Mesenchymal stem cell (in vitro differentiated cells and primary cell): ENCODE measurements at regions not wholly inside any gene's neighbourhood (a gene's known extent, or its start where the extent isn't known, plus 50 kb on each side); places are given as distances from the start of the nearest gene placed in this dataset.

Experiments used
- DNase-seq: peaks from one replicate; pipeline ENCODE4 v3.0.0-alpha.2; 2013
- H2AFZ ChIP-seq: one replicate; pipeline ENCODE4 v1.6.1; 2013; ENCODE audit warnings: low read depth, mild to moderate bottlenecking, control low read depth, inconsistent platforms, low read length, moderate library complexity
- H2AK5ac ChIP-seq: 2 replicates; pipeline ENCODE4 v1.6.1; 2013; ENCODE audit warnings: low read length, moderate library complexity, mild to moderate bottlenecking, inconsistent platforms; ENCODE audit not compliant: severe bottlenecking
- H2BK120ac ChIP-seq: one replicate; pipeline ENCODE4 v1.6.1; 2013; ENCODE audit warnings: low read depth, mild to moderate bottlenecking, inconsistent platforms, low read length, moderate library complexity
- H2BK12ac ChIP-seq, 2 experiments: one replicate each; pipeline ENCODE4 v1.6.1; 2013; ENCODE audit warnings: inconsistent platforms in 2 of 2, low read length in 2 of 2, mild to moderate bottlenecking in 2 of 2, moderate library complexity in 2 of 2, control low read depth in 1 of 2
- H2BK15ac ChIP-seq: one replicate; pipeline ENCODE4 v1.6.1; 2013; ENCODE audit warnings: mild to moderate bottlenecking, low read depth, inconsistent platforms; ENCODE audit not compliant: poor library complexity, severe bottlenecking
- H2BK5ac ChIP-seq: 2 replicates; pipeline ENCODE4 v1.6.1; 2013; ENCODE audit warnings: low read depth, mild to moderate bottlenecking, low read length, control low read depth, inconsistent platforms; ENCODE audit not compliant: poor library complexity, severe bottlenecking
- H3K14ac ChIP-seq, 2 experiments: one replicate each; pipeline ENCODE4 v1.6.1; 2013; ENCODE audit warnings: inconsistent platforms in 2 of 2, low read length in 2 of 2, control low read depth in 1 of 2, mild to moderate bottlenecking in 1 of 2, moderate library complexity in 1 of 2
- H3K18ac ChIP-seq, 2 experiments: one replicate each; pipeline ENCODE4 v1.6.1; 2013; ENCODE audit warnings: inconsistent platforms in 2 of 2, low read length in 2 of 2, control low read depth in 1 of 2, low read depth in 1 of 2, mild to moderate bottlenecking in 1 of 2
- H3K23ac ChIP-seq, 2 experiments: one replicate each; pipeline ENCODE4 v1.6.1; 2013; ENCODE audit warnings: inconsistent platforms in 2 of 2, low read length in 2 of 2, mild to moderate bottlenecking in 2 of 2, moderate library complexity in 2 of 2, control low read depth in 1 of 2
- H3K27ac ChIP-seq: 2 replicates; pipeline ENCODE4 v1.5.1; 2013; ENCODE audit warnings: mild to moderate bottlenecking, moderate library complexity, low read length, control low read depth, inconsistent platforms; ENCODE audit not compliant: poor library complexity, severe bottlenecking
- H3K27me3 ChIP-seq, 2 experiments: 2 replicates each; pipeline versions ENCODE4 v1.6.1 to v1.7.0; 2013; ENCODE audit warnings: low read length in 2 of 2, mild to moderate bottlenecking in 2 of 2, moderate library complexity in 2 of 2, control low read depth in 1 of 2, inconsistent platforms in 1 of 2; ENCODE audit not compliant: control insufficient read depth in 1 of 2, insufficient read depth in 1 of 2
- H3K36me3 ChIP-seq, 2 experiments: 2 replicates each; pipeline versions ENCODE4 v1.6.1 to v1.7.0; 2013; ENCODE audit warnings: low read length in 2 of 2, control low read depth in 1 of 2, inconsistent platforms in 1 of 2, low read depth in 1 of 2, mild to moderate bottlenecking in 1 of 2; ENCODE audit not compliant: insufficient read depth in 2 of 2, control insufficient read depth in 1 of 2
- H3K4ac ChIP-seq, 2 experiments: one replicate each; pipeline ENCODE4 v1.6.1; 2013; ENCODE audit warnings: inconsistent platforms in 2 of 2, low read length in 2 of 2, mild to moderate bottlenecking in 2 of 2, moderate library complexity in 2 of 2, control low read depth in 1 of 2, low read depth in 1 of 2
- H3K4me1 ChIP-seq: 2 replicates; pipeline ENCODE4 v1.6.1; 2013; ENCODE audit warnings: low read depth, low read length, control low read depth; ENCODE audit not compliant: control insufficient read depth, insufficient read depth
- H3K4me2 ChIP-seq: 2 replicates; pipeline ENCODE4 v1.6.1; 2013; ENCODE audit warnings: low read length, mild to moderate bottlenecking, inconsistent platforms; ENCODE audit not compliant: poor library complexity, severe bottlenecking
- H3K4me3 ChIP-seq, 2 experiments: 2 replicates each; pipeline versions ENCODE4 v1.5.1 to v1.7.0; 2013; ENCODE audit warnings: low read length in 2 of 2, mild to moderate bottlenecking in 2 of 2, control low read depth in 1 of 2, low read depth in 1 of 2; ENCODE audit not compliant: insufficient read depth in 1 of 2
- H3K79me1 ChIP-seq: replicated peaks from 2 replicates; pipeline ENCODE4 v1.6.1; 2013; ENCODE audit warnings: mild to moderate bottlenecking, control low read depth, low read length, inconsistent platforms; ENCODE audit not compliant: poor library complexity, severe bottlenecking
- H3K9ac ChIP-seq: 2 replicates; pipeline ENCODE4 v1.7.0; 2013; ENCODE audit warnings: mild to moderate bottlenecking, low read length, moderate library complexity
- H3K9me3 ChIP-seq: 2 replicates; pipeline ENCODE4 v1.7.0; 2013; ENCODE audit warnings: mild to moderate bottlenecking, low read length; ENCODE audit not compliant: control insufficient read depth
- H4K8ac ChIP-seq: one replicate; pipeline ENCODE4 v1.6.1; 2013; ENCODE audit warnings: inconsistent platforms, mild to moderate bottlenecking, low read length, moderate library complexity
- H4K91ac ChIP-seq: one replicate; pipeline ENCODE4 v1.6.1; 2013; ENCODE audit warnings: mild to moderate bottlenecking, low read length, inconsistent platforms
- WGBS: methylation state at CpG from one replicate; pipeline ENCODE4 v1.1.7; 2013; ENCODE audit warnings: mixed read lengths; 5-methylcytosine and 5-hydroxymethylcytosine counted together

DNA sequence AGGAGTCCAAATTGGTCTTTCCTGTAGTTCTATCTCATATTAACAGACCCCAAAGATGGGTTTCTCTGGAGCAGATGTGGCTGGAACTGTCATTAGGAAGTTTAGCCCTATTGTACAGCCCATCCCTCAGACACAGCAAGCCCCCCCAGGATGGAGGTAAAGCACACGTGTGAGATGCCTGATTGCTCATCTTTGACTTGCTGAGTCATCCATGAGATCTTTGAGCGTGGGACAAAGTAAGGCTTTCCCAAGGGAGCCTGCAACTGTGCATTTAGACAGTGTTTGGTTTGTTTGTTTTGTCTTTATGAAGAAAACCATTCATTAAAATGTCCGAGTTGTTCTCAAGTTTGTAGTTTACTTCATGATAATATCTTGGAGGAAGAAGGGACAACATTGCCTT is 145.3 kb upstream of the CDH13 start:
- Histone ChIP-seq H2BK15ac (no peak overlapping the region), H3K27me3 (peaks cover 0 to 21% of the 10 kb centered on the region in 2 experiments), H3K79me1 (no peaks in the 10 kb centered on the region), H2BK5ac (no peak overlapping the region), H2BK120ac (no peak overlapping the region), H3K14ac (no peak overlapping the region), H3K18ac (no peak overlapping the region), H2BK12ac (no peak overlapping the region), H3K4me1 (no peaks in the 10 kb centered on the region), H3K4me3 (no peak overlapping the region), H4K8ac (no peak overlapping the region), H3K9me3 (no peaks in the 10 kb centered on the region), H3K9ac (no peak overlapping the region), H3K4ac (no peak overlapping the region), H3K4me2 (no peak overlapping the region), H3K23ac (no peak overlapping the region), H4K91ac (no peak overlapping the region), H3K36me3 (no peaks in the 10 kb centered on the region), H3K27ac (no peak overlapping the region), H2AK5ac (no peak overlapping the region), H2AFZ (no peak overlapping the region)
- WGBS, result 3% methylated on average over 2 of the region's 3 CpGs
- peak; percentile 1 for DNase-seq

DNA sequence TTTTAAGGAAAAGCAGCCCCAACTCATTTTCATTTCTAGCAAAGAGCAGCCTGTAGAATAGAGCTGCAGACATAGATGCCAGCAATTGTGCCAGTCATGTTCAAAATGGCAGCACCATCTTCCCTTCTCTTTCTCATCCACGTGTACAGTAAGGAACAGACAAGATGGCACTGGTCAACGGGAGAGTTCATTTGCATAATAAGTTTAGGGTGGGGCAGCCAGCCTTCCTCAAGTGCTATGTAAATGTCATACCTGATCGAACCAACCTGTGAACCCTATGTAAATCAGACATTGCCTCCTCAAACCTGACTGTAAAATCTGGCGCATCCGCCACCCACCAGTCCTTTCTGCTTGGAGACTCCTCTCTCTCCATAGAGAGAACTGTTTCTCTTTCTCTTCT is 150.0 kb upstream of the CDH13 start:
- Histone ChIP-seq H4K91ac (no peak overlapping the region), H3K27ac (no peak overlapping the region), H2BK12ac (no peak overlapping the region), H3K27me3 (peaks cover 0 to 40% of the 10 kb centered on the region in 2 experiments), H3K18ac (no peak overlapping the region), H3K9me3 (no peaks in the 10 kb centered on the region), H3K9ac (no peak overlapping the region), H2BK5ac (no peak overlapping the region), H3K79me1 (no peaks in the 10 kb centered on the region), H3K14ac (no peak overlapping the region), H2AFZ (no peak overlapping the region), H3K4me1 (no peaks in the 10 kb centered on the region), H2BK15ac (no peak overlapping the region), H3K4ac (no peak overlapping the region), H4K8ac (no peak overlapping the region), H3K36me3 (no peaks in the 10 kb centered on the region), H3K4me2 (no peak overlapping the region), H2AK5ac (no peak overlapping the region), H2BK120ac (no peak overlapping the region), H3K4me3 (no peak overlapping the region), H3K23ac (no peak overlapping the region)
- 87% methylated on average over 5 of the region's 5 CpGs for WGBS
- no peak for DNase-seq

GRCh38 chr16:82470620-82471152 is 156.1 kb upstream of the CDH13 start:
- H2BK12ac ChIP-seq, result no peak overlapping the region
- H3K14ac ChIP-seq, result no peak overlapping the region
- no peak overlapping the region for H3K4me3 ChIP-seq
- H3K27ac ChIP-seq, result no peak overlapping the region
- H3K79me1 ChIP-seq, result no peaks in the 10 kb centered on the region
- no peaks in the 10 kb centered on the region for H3K9me3 ChIP-seq
- no peak overlapping the region for H2AK5ac ChIP-seq
- DNase-seq, result no peak
- H2BK5ac ChIP-seq, result no peak overlapping the region
- H3K4me2 ChIP-seq, result no peak overlapping the region
- peaks cover 0 to 34% of the 10 kb centered on the region in 2 experiments for H3K27me3 ChIP-seq
- no peaks in the 10 kb centered on the region for H3K4me1 ChIP-seq
- H2BK120ac ChIP-seq, result no peak overlapping the region
- H4K91ac ChIP-seq, result no peak overlapping the region
- H3K4ac ChIP-seq, result no peak overlapping the region
- WGBS, result 53% methylated on average over 7 of the region's 8 CpGs
- H3K23ac ChIP-seq, result no peak overlapping the region
- H3K18ac ChIP-seq, result no peak overlapping the region
- no peaks in the 10 kb centered on the region for H3K36me3 ChIP-seq
- no peak overlapping the region for H4K8ac ChIP-seq
- no peak overlapping the region for H2BK15ac ChIP-seq
- H2AFZ ChIP-seq, result no peak overlapping the region
- no peak overlapping the region for H3K9ac ChIP-seq

GRCh38 chr16:82470016-82470415 is 156.8 kb upstream of the CDH13 start:
- Histone ChIP-seq H2BK12ac (no peak overlapping the region), H3K79me1 (no peaks in the 10 kb centered on the region), H3K4me2 (no peak overlapping the region), H4K91ac (no peak overlapping the region), H4K8ac (no peak overlapping the region), H3K23ac (no peak overlapping the region), H3K14ac (no peak overlapping the region), H3K4me1 (no peaks in the 10 kb centered on the region), H3K27ac (no peak overlapping the region), H2BK15ac (no peak overlapping the region), H2BK5ac (no peak overlapping the region), H3K27me3 (peaks cover 0 to 28% of the 10 kb centered on the region in 2 experiments), H3K36me3 (no peaks in the 10 kb centered on the region), H2AFZ (no peak overlapping the region), H3K18ac (no peak overlapping the region), H3K4me3 (no peak overlapping the region), H2BK120ac (no peak overlapping the region), H2AK5ac (no peak overlapping the region), H3K4ac (no peak overlapping the region), H3K9ac (no peak overlapping the region), H3K9me3 (no peaks in the 10 kb centered on the region)
- no peak for DNase-seq
- WGBS, result 87% methylated on average over 6 of the region's 7 CpGs
